ENCODE measurements at regions not wholly inside any gene's neighbourhood (a gene's known extent, or its start where the extent isn't known, plus 50 kb on each side); places are given as distances from the start of the nearest gene placed in this dataset.

DNA sequence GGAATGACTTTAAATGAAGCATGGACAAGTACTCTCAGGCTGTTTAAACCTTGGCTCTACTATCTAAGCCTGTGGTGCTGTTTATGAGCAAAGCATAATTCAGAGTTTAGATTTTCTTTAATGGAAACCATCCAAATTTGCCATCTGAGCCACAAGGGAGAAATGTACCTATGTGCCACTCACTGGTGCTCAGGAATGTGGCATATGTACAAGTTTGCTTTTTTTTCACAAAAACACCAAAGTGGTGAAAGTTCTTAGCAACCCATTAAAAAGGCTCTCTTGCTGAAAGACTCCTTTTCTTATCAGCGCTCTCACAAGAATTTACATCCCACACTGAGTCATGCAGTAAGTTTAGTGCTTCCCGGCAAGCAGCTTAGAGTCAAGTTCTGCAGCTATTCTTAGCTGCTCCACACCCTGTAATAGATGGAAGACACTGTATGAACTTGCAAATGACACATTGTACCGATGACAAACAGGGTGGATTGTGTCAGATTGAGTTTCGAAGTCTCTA is 57.3 kb upstream of the MLIP start:
- ChIA-PET POLR2A (no interaction called here), CTCF (no interaction called here)

GRCh38 chr6:54056105-54056504 is 55.1 kb upstream of the MLIP start:
- POLR2A ChIA-PET = no interaction called here
- CTCF ChIA-PET = no interaction called here

DNA sequence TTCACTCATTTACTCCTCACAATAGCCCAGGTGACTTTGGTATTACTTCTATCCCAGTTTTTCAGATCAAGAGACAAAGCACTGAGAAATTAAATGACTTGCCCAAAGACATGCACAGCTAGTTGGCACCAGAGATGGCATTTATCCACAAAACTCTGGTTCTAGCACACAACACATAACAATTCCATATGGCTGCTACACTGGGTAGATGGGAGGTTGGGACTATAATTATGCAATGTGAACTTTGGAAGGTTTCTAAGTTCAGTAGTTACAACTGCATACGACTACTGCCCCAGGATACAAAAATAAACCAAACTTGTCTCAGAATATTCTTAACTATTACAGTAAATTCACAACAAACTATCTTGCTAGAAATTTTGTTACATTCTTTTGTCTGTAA is 54.2 kb upstream of the MLIP start:
- ChIA-PET POLR2A (no interaction called here), CTCF (no interaction called here)

DNA sequence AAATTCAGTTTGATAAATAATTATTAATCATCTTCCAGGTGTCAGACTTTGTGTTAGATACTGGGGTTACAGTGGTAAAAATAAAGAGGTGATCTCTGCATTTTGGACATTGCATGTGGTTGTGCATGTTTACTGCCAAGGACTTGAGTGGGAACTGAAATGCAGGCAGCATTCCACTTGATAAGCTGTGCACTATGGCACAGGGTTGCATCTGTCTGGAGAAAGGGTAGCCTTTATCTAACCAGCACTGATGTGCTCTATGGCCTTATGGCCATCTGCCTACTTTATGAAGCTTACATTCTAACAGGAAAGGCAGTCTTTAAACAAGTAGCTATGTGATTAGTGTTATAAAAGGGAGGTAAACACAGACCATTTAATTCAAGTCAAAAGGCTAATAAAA is 53.0 kb upstream of the MLIP start:
- ChIA-PET POLR2A (no interaction called here), CTCF (no interaction called here)

DNA sequence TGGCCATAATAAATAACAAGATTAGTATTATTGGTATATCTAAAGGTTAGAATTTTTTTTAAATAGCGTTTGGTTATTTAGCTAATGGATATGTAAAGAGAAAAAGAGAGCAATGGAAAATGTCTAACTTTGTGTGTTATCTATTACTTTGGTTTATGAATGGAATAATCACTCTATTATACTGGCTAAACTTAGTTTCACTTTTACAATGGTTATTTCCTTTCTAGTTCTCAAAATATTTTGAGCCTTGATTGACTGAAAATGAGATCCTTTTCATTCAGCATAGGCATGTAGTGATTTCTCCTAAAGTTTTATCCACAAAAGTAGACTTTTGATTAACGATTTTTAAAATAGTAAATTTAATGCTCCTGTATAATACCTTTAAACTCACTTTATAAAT is 51.6 kb upstream of the MLIP start:
- POLR2A ChIA-PET = no interaction called here
- CTCF ChIA-PET = no interaction called here

DNA sequence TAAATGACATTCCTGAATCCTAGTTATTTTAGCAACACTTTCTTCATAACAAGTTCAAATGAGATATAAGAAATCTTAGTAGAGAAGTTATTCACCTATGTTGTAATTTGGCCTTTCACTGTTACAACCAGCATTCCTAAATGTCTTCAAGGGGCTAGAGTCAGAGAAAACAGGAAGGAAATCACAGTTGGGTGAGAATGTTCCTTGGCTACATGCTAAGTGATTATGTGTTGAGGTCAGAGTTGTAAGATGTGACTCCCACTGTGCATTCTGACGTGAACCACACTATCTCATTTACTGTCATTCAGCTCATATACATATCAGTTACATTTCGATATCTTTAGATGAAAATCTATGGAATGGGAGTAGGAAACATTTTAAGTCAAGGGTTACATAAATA is 51.0 kb upstream of the MLIP start:
- POLR2A ChIA-PET = no interaction called here

More for the DNA sequence above, 51.0 kb upstream of the MLIP start:
- CTCF ChIA-PET = no interaction called here
